Esophagus squamous epithelium (tissue), 5 donors: ENCODE measurements at regions not wholly inside any gene's neighbourhood (a gene's known extent, or its start where the extent isn't known, plus 50 kb on each side); places are given as distances from the start of the nearest gene placed in this dataset.

Experiments
- DNase-seq: peaks from one replicate; lab custom pipeline; 2025; lab: John Stamatoyannopoulos, UW
- H3K27ac ChIP-seq, 4 donors: fragments of 200-600 bp; sonication (generic); one replicate each; pipeline ENCODE4 v1.5.1; 2016 to 2019; ENCODE audit warnings: mild to moderate bottlenecking in 1 of 4
- H3K27me3 ChIP-seq, 4 donors: fragments of 200-600 bp; sonication (generic); 1 replicate in 3 of 4; 2 replicates in 1 of 4; pipeline versions ENCODE4 v1.5.1 to v1.6.0; 2017 to 2021; ENCODE audit warnings: antibody characterized with exemption in 1 of 4
- H3K36me3 ChIP-seq, 3 donors: fragments of 200-600 bp; sonication (generic); one replicate each; pipeline ENCODE4 v1.5.1; 2016 to 2019
- H3K4me1 ChIP-seq, 3 donors: fragments of 200-600 bp; sonication (generic); one replicate each; pipeline ENCODE4 v1.5.1; 2017 to 2019
- H3K4me3 ChIP-seq, 4 donors: fragments of 200-600 bp; sonication (generic); 1 replicate in 3 of 4; 2 replicates in 1 of 4; pipeline ENCODE4 v1.5.1; 2016 to 2019; ENCODE audit warnings: mild to moderate bottlenecking in 2 of 4, moderate library complexity in 1 of 4
- H3K9me3 ChIP-seq, 3 donors: fragments of 200-600 bp; sonication (generic); one replicate each; pipeline ENCODE4 v1.5.1; 2016 to 2019
- CTCF ChIP-seq, 6 experiments: fragments of 450-650 bp in 4 of 6; fragments of 200-600 bp in 2 of 6; sonication (generic) in 2 of 6; IDR thresholded peaks; one replicate each; pipeline ENCODE4 v1.5.1; 2016 to 2019; ENCODE audit warnings: antibody characterized with exemption in 6 of 6, mild to moderate bottlenecking in 4 of 6, moderate library complexity in 4 of 6
- POLR2A ChIP-seq, 4 donors: fragments of 450-650 bp; IDR thresholded peaks; one replicate each; pipeline ENCODE4 v1.6.1; 2017; ENCODE audit warnings: antibody characterized with exemption in 4 of 4, mild to moderate bottlenecking in 4 of 4, moderate library complexity in 3 of 4
- WGBS, 2 donors: methylation state at CpG; one replicate each; pipeline ENCODE4 v1.1.5; 2018; 5-methylcytosine and 5-hydroxymethylcytosine counted together
- intact Hi-C: fragments of 100-400 bp; cut with DNase I; formaldehyde crosslinking; loops from one replicate; pipeline ENCODE4 v1.15.0; 2022
- donor health status: DM: yes; HTN: yes; CAD: no.

- Histone ChIP-seq H3K4me3 (no peak overlapping the region), H3K9me3 (no peaks in the 10 kb centered on the region), H3K27ac (no peak overlapping the region), H3K36me3 (no peaks in the 10 kb centered on the region), H3K27me3 (no peaks in the 10 kb centered on the region), H3K4me1 (no peaks in the 10 kb centered on the region)
- WGBS, 2 donors: 35 to 62% methylated on average over 8 of the region's 8 CpGs
- intact Hi-C loops: no loop called here
- TF ChIP-seq CTCF (IDR thresholded peaks at IDR 0.05) (no peak), POLR2A (IDR thresholded peaks at IDR 0.05) (no peak)
- DNase-seq: no peak
Observed at GRCh38 chr15:53880357-53880756, 97.9 kb upstream of the UNC13C start.

GRCh38 chr15:53875711-53876110, 102.5 kb upstream of the UNC13C start:
- Histone ChIP-seq H3K27ac (no peak overlapping the region), H3K9me3 (no peaks in the 10 kb centered on the region), H3K36me3 (no peaks in the 10 kb centered on the region), H3K27me3 (no peaks in the 10 kb centered on the region), H3K4me3 (no peak overlapping the region), H3K4me1 (no peaks in the 10 kb centered on the region)
- no peak for DNase-seq
- WGBS, 2 donors: 66 to 79% methylated on average over 2 of the region's 2 CpGs
- no peak for TF ChIP-seq CTCF (IDR thresholded peaks at IDR 0.05)
- TF ChIP-seq POLR2A (IDR thresholded peaks at IDR 0.05): no peak
- intact Hi-C loops: no loop called here

- no peak for DNase-seq
- intact Hi-C loops: no loop called here
- H3K36me3 ChIP-seq: no peaks in the 10 kb centered on the region
- no peak overlapping the region for H3K4me3 ChIP-seq
- H3K27me3 ChIP-seq: no peaks in the 10 kb centered on the region
- H3K27ac ChIP-seq: no peak overlapping the region
- 80 to 94% methylated on average over 1 of the region's 1 CpG for WGBS, 2 donors
- TF ChIP-seq CTCF (IDR thresholded peaks at IDR 0.05): no peak
- TF ChIP-seq POLR2A (IDR thresholded peaks at IDR 0.05): no peak
- no peaks in the 10 kb centered on the region for H3K4me1 ChIP-seq
- no peaks in the 10 kb centered on the region for H3K9me3 ChIP-seq
Observed at GRCh38 chr15:53875139-53875538, 103.1 kb upstream of the UNC13C start.

GRCh38 chr15:53872410-53872809, 105.8 kb upstream of the UNC13C start:
- H3K27me3 ChIP-seq: no peaks in the 10 kb centered on the region
- intact Hi-C loops: no loop called here
- DNase-seq: no peak
- H3K9me3 ChIP-seq: no peaks in the 10 kb centered on the region
- H3K4me1 ChIP-seq: no peaks in the 10 kb centered on the region
- TF ChIP-seq POLR2A (IDR thresholded peaks at IDR 0.05): no peak
- no peak for TF ChIP-seq CTCF (IDR thresholded peaks at IDR 0.05)
- H3K36me3 ChIP-seq: no peaks in the 10 kb centered on the region
- no peak overlapping the region for H3K27ac ChIP-seq
- no peak overlapping the region for H3K4me3 ChIP-seq
- WGBS, 2 donors: 35 to 54% methylated on average over 2 of the region's 2 CpGs

- H3K27me3 ChIP-seq: no peaks in the 10 kb centered on the region
- no peaks in the 10 kb centered on the region for H3K4me1 ChIP-seq
- H3K27ac ChIP-seq: no peak overlapping the region
- WGBS, 2 donors: 44 to 79% methylated on average over 1 of the region's 1 CpG
- no peak for DNase-seq
- H3K4me3 ChIP-seq: no peak overlapping the region
- intact Hi-C loops: no loop called here
- TF ChIP-seq CTCF (IDR thresholded peaks at IDR 0.05) (no peak), POLR2A (IDR thresholded peaks at IDR 0.05) (no peak)
- H3K36me3 ChIP-seq: no peaks in the 10 kb centered on the region
- no peaks in the 10 kb centered on the region for H3K9me3 ChIP-seq
Observed at GRCh38 chr15:53869806-53870073, 108.5 kb upstream of the UNC13C start.
